Rectal smooth muscle tissue (tissue), 1 donor: ENCODE measurements at regions not wholly inside any gene's neighbourhood (a gene's known extent, or its start where the extent isn't known, plus 50 kb on each side); places are given as distances from the start of the nearest gene placed in this dataset.
"Not testable (repeated sequence)": the region's sequence is repeated elsewhere in the genome, so short reads cannot be mapped to it uniquely, and the experiment has no call there.

Source experiments
- H3K27ac ChIP-seq: one replicate; pipeline ENCODE4 v1.7.0; 2013; ENCODE audit warnings: low read depth, low read length, inconsistent platforms
- H3K27me3 ChIP-seq: one replicate; pipeline ENCODE4 v1.7.0; 2013; ENCODE audit warnings: low read length; ENCODE audit not compliant: control insufficient read depth, insufficient read depth
- H3K36me3 ChIP-seq: one replicate; pipeline ENCODE4 v1.7.0; 2013; ENCODE audit warnings: low read length; ENCODE audit not compliant: control insufficient read depth, insufficient read depth
- H3K4me1 ChIP-seq: one replicate; pipeline ENCODE4 v1.7.0; 2013; ENCODE audit warnings: low read length; ENCODE audit not compliant: control insufficient read depth, insufficient read depth
- H3K4me3 ChIP-seq: one replicate; pipeline ENCODE4 v1.7.0; 2013; ENCODE audit warnings: low read length
- H3K9ac ChIP-seq: one replicate; pipeline ENCODE4 v1.7.0; 2013; ENCODE audit warnings: low read length

GRCh38 chr3:106440672-106441071, 571.9 kb upstream of the CBLB start:
- no peaks in the 10 kb centered on the region for H3K27me3 ChIP-seq
- no peak overlapping the region for H3K27ac ChIP-seq
- no peaks in the 10 kb centered on the region for H3K4me1 ChIP-seq
- no peak overlapping the region for H3K9ac ChIP-seq
- H3K4me3 ChIP-seq, result no peak overlapping the region
- H3K36me3 ChIP-seq, result no peaks in the 10 kb centered on the region

- Histone ChIP-seq H3K9ac (no peak overlapping the region), H3K27ac (no peak overlapping the region)
Measured at GRCh38 chr3:106446271-106446670, 577.5 kb upstream of the CBLB start.

GRCh38 chr3:106447723-106448301, 579.0 kb upstream of the CBLB start:
- H3K4me3 ChIP-seq, result no peak overlapping the region

More at GRCh38 chr3:106446271-106446670, 577.5 kb upstream of the CBLB start:
- H3K4me3 ChIP-seq, result no peak overlapping the region
- H3K36me3 ChIP-seq, result no peaks in the 10 kb centered on the region
- H3K27me3 ChIP-seq, result no peaks in the 10 kb centered on the region
- H3K4me1 ChIP-seq, result no peaks in the 10 kb centered on the region

GRCh38 chr3:106448372-106448966, 579.7 kb upstream of the CBLB start:
- not testable (repeated sequence) for H3K9ac ChIP-seq, H3K4me1 ChIP-seq, H3K27ac ChIP-seq, H3K4me3 ChIP-seq, H3K27me3 ChIP-seq, H3K36me3 ChIP-seq

More at GRCh38 chr3:106447723-106448301, 579.0 kb upstream of the CBLB start:
- Histone ChIP-seq H3K36me3 (no peaks in the 10 kb centered on the region), H3K9ac (no peak overlapping the region), H3K27ac (no peak overlapping the region), H3K4me1 (no peaks in the 10 kb centered on the region), H3K27me3 (no peaks in the 10 kb centered on the region)

- no peak overlapping the region for H3K27ac ChIP-seq
- no peak overlapping the region for H3K9ac ChIP-seq
- H3K36me3 ChIP-seq, result no peaks in the 10 kb centered on the region
- H3K4me3 ChIP-seq, result no peak overlapping the region
- H3K4me1 ChIP-seq, result no peaks in the 10 kb centered on the region
- H3K27me3 ChIP-seq, result no peaks in the 10 kb centered on the region
Measured at GRCh38 chr3:106452096-106452495, 583.3 kb upstream of the CBLB start.

GRCh38 chr3:106454497-106454896, 585.7 kb upstream of the CBLB start:
- Histone ChIP-seq H3K36me3 (no peaks in the 10 kb centered on the region), H3K9ac (no peak overlapping the region), H3K4me3 (no peak overlapping the region), H3K27ac (no peak overlapping the region), H3K4me1 (no peaks in the 10 kb centered on the region), H3K27me3 (no peaks in the 10 kb centered on the region)

- Histone ChIP-seq H3K36me3 (no peaks in the 10 kb centered on the region), H3K27ac (no peak overlapping the region), H3K9ac (no peak overlapping the region), H3K27me3 (no peaks in the 10 kb centered on the region), H3K4me1 (no peaks in the 10 kb centered on the region), H3K4me3 (no peak overlapping the region)
Measured at GRCh38 chr3:106457281-106458180, 588.7 kb upstream of the CBLB start.

GRCh38 chr3:106458952-106459351, 590.1 kb upstream of the CBLB start:
- no peak overlapping the region for H3K9ac ChIP-seq
- H3K27ac ChIP-seq, result no peak overlapping the region
- H3K4me3 ChIP-seq, result no peak overlapping the region
- H3K36me3 ChIP-seq, result no peaks in the 10 kb centered on the region
- no peaks in the 10 kb centered on the region for H3K27me3 ChIP-seq
- no peaks in the 10 kb centered on the region for H3K4me1 ChIP-seq

- no peaks in the 10 kb centered on the region for H3K36me3 ChIP-seq
- no peak overlapping the region for H3K4me3 ChIP-seq
- H3K27me3 ChIP-seq, result no peaks in the 10 kb centered on the region
- no peak overlapping the region for H3K27ac ChIP-seq
- no peak overlapping the region for H3K9ac ChIP-seq
- no peaks in the 10 kb centered on the region for H3K4me1 ChIP-seq
Measured at GRCh38 chr3:106466881-106467280, 598.1 kb upstream of the CBLB start.

- H3K27me3 ChIP-seq, result no peaks in the 10 kb centered on the region
- H3K4me3 ChIP-seq, result no peak overlapping the region
- no peak overlapping the region for H3K9ac ChIP-seq
- H3K4me1 ChIP-seq, result no peaks in the 10 kb centered on the region
- no peak overlapping the region for H3K27ac ChIP-seq
- H3K36me3 ChIP-seq, result no peaks in the 10 kb centered on the region
Measured at GRCh38 chr3:106473576-106474475, 605.0 kb upstream of the CBLB start.

- H3K4me1 ChIP-seq, result no peaks in the 10 kb centered on the region
- H3K4me3 ChIP-seq, result no peak overlapping the region
- no peaks in the 10 kb centered on the region for H3K27me3 ChIP-seq
- no peak overlapping the region for H3K27ac ChIP-seq
- no peaks in the 10 kb centered on the region for H3K36me3 ChIP-seq
- H3K9ac ChIP-seq, result no peak overlapping the region
Measured at GRCh38 chr3:106482451-106482850, 613.6 kb upstream of the CBLB start.

- no peaks in the 10 kb centered on the region for H3K36me3 ChIP-seq
- H3K4me3 ChIP-seq, result no peak overlapping the region
- H3K27ac ChIP-seq, result no peak overlapping the region
- H3K4me1 ChIP-seq, result no peaks in the 10 kb centered on the region
- H3K9ac ChIP-seq, result no peak overlapping the region
- H3K27me3 ChIP-seq, result no peaks in the 10 kb centered on the region
Measured at GRCh38 chr3:106485217-106485616, 616.4 kb upstream of the CBLB start.
